Middle frontal gyrus (tissue), 1 donor: ENCODE measurements at regions not wholly inside any gene's neighbourhood (a gene's known extent, or its start where the extent isn't known, plus 50 kb on each side); places are given as distances from the start of the nearest gene placed in this dataset.
A peak's percentile ranks its signal among the peaks of the same experiment; 100 is the strongest.

Experiments
- DNase-seq: peaks from one replicate; pipeline ENCODE4 v3.0.0-alpha.2; 2015; ENCODE audit warnings: low spot score; ENCODE audit errors: extremely low spot score

DNA sequence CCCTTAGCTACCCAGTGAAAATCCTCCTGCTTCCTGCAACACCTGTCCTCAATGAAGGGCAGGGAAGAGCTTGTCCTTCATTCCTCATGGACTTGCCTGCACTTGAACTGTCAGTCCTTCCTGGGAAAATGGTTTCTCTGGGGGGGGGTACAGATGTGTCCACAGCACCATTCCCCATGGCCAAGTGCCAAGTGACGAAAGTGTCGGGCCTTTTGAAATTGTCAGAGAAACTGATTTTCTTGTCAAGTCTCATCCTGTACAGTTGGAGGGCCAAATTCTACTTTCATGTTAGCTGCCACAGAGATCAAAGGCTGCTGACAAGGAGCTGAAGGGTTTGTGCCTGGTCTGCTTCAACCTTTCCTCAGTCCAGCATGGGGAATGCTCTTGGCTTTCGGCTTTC is 179.5 kb upstream of the PARP11 start:
- no peak for DNase-seq

DNA sequence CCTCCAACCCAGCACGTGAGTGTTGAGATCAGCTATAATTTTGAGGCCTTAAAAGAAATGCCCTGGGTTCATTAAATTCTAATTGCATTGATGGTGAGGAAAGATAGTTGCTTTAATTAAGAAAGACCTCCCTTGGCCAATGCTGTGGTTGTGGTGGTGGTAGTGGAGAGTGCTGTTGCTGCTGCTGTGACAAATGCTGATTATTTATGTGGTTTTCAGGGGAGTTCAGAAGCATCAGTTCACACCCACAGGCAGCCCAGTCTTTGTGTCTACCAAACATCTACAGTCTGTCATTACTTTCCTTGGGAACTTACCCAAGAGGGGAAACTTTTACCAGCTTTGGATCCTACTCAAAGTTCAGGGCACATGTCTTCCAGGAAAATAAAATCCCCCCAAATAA is 178.4 kb upstream of the PARP11 start:
- DNase-seq: no peak

DNA sequence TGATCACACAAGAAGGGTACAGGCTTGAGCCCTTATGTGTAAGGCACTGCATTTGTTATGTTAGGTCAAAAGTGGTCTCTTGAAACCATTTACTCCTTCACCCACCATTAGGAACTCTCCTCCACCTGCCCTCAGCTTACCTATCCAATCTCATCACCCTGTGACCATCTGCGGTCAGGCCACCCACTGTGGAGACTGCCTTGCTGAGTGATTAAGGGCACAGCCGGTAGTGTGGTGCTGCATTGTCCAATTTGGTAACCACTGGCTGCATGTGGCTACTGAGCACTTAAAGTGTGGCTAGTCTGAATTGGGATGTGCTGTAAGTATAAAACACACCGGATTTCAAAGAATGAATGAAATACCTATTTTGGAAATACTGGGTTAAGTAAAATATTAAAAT is 177.1 kb upstream of the PARP11 start:
- DNase-seq: no peak

DNA sequence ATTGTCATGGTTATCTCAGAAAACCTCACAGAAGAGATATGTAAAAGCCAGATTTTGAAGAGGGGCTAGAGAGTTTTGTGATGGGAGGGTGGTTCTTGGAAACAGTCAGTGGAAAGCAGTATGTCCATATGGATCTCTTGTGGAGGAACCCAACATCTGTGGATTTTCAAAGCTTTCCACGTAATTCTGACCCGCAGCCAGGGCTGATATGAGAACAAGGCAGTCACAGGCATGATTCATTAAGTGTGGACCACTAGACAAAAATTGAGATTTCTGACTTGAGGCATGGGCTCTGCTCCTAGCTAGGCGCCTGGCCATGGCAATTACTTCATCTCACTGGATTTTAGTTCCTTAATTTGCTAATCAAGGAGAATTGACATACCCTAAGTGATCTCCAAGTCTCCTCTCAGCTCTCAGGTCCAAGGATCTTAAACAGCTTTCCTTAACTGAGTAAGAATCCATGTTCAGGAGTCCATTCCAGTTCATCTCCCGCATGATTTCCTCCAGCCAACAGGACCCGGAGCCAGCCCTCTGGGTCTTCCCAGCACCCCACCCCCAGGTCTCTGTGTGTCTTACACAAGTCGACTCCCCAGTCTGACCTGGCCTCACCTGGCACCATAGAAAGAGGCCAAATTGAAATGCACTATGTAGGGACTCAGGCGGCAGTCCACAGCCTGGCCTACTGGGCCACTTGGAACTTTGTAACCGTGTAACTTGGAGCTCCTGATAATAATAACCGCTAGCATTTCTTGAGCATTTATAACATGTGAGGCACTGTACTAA is 176.3 kb upstream of the PARP11 start:
- no peak for DNase-seq

DNA sequence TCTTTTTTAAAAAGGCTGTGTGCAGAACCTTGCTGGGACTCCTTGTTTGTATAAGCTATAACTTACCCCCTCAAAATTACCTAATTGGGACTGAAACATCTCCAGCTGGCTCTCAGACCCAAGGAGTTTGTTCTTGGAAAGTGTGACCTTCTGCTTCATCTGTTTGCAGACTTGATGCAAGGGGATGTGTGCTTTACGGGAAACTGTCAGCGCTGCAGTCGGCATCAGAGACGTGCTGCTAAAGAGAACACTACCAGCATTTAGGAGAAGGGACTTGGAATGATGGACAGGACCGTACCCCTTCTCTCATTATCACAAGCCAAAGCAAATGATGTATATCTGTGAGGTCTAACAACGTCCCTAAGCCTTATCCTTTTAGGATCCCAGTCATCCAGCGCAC is 174.2 kb upstream of the PARP11 start:
- DNase-seq: no peak

DNA sequence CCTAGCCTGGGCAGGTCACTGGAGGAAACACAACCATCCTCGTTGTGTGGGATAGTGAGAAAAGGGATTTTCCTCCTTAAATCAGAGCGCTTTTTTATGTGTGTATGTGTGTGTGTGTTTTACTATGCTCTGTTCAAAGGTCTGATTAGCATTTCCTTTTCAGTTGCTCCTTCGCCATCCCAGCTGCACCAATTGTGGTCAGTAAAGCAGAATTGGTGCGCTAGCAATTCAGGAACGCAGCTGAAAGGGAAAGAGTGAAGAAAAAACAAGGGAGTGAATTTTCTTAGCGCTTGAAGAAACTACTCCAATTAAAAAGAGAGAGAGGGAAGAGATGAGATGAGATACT is 173.3 kb upstream of the PARP11 start:
- DNase-seq: no peak

GRCh38 chr12:4045786-4046494 is 172.7 kb upstream of the PARP11 start:
- no peak for DNase-seq

GRCh38 chr12:4044736-4045730 is 171.8 kb upstream of the PARP11 start:
- no peak for DNase-seq

DNA sequence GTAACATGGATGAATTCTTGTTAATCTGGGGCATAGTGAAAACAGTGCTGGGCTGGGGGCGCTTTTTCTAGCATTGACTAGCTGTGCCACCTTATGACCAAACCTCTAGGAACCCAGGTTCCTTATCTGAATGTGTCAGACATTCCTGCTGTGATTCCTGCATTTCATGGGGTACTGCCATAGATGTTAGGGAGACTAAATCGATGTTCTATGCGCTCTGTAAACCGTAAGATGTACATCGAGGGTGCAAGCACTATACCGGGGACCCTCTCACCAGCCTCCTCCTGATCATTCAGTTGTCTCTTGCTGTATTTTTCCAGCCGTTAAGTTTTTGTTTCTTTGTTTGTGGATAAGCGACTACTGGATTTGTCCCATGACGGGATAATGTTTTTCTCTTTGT is 170.9 kb upstream of the PARP11 start:
- no peak for DNase-seq

DNA sequence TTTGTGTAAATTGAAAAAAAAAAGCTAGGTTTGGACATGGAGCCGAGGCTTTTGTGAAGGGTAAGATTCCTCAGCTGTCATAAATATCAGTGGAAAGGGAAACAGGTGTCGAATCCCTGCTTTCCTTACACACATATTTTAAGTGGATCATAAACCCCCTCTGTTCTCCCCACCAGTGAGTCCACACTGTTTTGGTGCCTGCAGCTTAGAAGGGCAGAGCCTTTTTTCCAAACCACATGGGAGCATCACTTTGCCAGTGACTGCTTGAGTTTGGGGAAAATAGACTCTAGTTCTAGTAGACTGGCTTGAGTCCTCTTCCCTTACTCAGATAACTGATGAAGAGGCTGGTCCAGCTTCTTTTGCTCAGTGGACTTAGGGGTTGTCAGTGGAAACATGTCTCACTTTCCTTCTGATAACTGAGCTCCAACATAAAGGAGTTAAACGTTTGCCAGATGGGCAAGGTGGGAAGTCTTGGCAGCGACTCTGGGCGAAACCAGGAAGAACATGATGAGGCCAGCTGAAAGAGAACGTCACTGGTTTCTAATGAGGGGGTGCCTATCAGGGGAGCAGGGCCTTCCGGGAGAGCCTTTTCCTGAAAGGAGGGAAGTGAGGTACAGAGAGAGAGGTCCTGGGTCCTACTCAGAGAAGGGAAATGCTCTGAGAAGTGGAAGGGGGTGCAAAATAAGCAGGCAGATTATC is 168.1 kb upstream of the PARP11 start:
- no peak for DNase-seq

DNA sequence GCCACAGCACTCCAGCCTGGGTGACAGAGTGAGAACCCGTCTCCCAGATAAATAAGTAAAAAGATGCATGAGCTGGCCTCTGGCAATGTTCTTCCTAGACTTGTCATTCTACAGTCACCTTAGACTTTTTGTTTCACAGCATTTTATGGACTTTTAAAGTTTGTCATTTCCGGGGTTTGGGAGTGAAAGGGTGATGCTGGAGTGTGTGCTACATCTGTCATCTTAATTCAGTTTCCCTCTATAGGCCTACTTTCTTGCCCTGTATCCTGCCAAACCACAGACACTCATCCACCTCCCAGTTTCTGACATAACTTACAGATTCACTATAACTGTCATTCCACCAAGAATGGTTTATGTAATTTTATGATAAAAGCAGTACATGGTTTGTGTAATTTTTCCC is 166.7 kb upstream of the PARP11 start:
- DNase-seq: no peak

- peak; percentile 63 for DNase-seq
Observed at GRCh38 chr12:4037747-4038312, 164.6 kb upstream of the PARP11 start.

DNA sequence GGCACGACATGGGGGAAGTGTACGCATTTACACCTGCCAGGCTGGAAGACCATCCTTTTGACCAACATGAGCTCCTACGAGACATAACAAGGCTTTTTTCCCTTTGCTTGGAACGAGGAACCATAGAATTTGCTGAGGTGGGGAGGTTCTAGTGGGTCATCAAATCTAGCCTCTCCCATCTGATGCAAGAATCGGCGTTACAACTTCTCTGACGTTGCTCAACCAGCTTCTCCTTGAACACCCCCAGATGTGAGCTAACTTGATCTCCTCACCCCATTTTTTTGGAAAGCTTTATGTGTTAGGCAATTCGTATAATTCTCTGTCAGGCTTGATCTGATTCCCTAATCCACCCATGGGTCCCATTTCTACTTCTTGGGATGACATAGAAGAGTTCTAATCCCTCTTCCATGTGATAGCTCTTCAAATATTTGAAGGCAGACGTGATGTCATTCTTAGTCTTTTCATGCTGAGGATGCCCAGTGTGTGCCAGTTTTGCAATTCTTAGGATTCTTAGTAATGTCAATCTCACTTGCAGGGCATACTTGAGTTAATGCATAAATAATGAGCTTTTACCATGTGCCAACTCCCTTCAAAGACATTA is 163.6 kb upstream of the PARP11 start:
- DNase-seq: no peak

GRCh38 chr12:4034921-4035320 is 161.7 kb upstream of the PARP11 start:
- DNase-seq: no peak

- DNase-seq: no peak
Observed at GRCh38 chr12:4032924-4033615, 159.9 kb upstream of the PARP11 start.

DNA sequence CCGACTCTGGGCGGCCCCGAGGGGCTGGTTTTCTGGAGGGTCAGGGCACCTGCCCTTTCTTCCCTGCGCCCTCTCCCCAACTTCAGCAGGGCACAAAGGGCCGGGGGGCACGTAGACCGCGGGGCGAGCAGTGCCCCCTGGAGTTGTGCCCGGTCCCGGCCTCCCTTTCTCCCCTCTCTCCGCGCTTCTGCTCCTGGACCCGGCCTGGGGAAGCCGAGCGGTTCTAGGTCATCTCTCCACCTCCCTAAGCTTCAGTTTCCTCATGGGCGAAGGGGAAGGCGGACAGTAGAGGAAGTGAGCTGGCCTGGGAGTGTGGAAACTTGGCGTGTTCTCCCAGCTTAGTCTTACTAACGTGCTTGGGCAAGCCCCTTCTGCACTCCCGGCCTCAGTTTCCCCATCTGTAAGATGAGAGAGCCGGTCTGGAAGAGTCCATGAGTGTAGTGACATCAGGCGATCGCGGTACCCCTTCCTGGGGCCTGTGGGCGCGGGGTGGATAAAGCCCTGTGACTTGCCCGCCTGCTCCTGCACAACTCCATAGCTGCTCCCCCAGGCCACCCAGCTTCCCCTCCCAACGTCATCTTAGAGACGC is 158.6 kb upstream of the PARP11 start:
- no peak for DNase-seq

DNA sequence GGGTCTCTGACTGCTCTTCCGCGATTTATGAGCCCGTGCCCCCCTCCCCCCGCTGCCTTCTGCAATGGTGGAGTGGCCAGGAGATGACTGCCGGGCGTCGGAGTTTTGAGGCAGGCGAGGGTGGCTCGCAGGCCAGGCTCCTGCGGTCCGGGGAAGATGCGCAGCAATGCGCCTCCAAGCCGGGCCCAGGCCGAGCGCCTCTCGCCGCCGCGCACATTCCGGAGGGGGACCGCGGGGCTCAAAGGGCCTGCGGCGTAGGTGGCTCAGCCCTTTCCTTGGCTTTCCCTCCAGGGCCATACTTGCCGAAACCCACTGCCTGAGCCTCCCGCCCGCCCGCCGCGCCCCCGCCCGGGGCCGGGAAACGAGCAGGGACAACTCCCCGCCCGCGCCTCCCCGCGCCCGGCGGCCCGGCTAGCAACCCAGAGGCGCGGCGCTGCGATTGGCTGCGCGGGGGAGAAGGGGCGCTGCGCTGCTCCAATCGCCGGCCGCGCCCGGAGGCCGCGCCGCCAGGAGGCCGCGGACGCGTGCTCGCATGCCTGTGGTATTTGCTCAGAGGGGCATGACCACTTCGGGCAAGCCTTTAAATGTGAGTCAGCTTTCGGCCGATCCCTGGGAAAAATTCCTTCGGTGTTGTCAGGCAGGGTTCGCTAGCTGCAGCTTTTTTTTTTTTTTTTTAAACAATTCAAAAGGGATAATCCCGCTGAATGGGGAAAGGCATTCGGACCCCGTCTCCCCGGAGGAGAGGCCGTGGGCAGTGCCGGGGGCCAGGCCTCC is 157.9 kb upstream of the PARP11 start:
- peak; percentile 58 for DNase-seq

DNA sequence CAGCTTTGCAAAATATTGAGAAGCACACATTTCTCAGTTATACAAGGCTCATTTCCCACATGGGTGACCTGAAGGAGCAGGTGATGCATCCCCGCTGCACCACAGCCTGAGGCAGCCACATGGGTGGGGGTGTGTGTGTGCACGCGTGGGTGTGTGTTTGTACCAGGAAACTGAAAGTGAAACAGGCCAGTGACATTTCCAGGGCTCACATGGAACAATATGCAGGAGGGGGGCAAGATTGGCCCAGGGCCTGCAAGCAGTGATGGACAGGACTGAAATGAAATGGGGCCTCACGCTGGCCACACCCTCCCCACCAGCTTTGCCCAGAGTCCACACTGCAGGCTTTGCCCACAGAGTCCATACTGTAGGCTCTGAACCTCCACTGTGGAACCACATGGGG is 154.2 kb upstream of the PARP11 start:
- no peak for DNase-seq

DNA sequence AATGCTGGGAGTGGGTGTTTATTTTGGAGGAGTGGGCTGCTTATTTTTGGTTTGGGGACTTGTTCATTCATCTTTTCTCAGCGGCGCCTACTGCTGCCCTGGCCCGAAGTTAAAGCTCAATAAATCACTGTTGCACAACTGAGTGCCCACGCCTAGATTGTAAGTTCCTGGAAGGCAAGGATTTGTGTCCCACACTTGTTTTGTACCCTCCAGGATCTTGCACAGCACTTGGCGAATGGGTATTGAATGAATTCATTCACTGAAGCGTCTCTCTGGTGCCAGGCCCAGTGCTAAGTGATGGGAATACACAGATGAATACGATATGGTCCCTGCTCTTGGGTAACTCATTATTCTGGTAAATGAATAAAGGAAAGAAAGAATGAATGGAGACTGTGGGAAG is 153.3 kb upstream of the PARP11 start:
- DNase-seq: no peak
